ENCODE measurements at regions not wholly inside any gene's neighbourhood (a gene's known extent, or its start where the extent isn't known, plus 50 kb on each side); places are given as distances from the start of the nearest gene placed in this dataset.
"Not testable (repeated sequence)": the region's sequence is repeated elsewhere in the genome, so short reads cannot be mapped to it uniquely, and the experiment has no call there.

DNA sequence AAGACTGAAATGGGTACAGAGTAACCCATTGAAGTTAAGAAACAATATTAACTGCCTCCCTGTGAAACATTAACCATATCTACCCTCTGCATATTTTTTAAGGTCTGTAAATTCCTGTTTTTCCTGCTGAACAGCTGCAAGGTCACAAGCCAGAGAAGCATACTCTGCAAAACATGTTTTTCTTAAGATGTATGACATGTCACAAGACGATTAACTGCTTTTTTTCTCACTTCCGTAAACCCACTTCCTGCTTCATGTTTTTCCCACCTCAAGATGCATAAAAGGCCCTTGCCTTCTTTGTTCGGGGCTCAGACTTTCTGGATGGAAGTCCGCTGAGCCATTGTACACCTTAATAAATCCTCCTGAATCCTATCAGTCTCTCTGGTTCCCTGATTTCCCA lies 504.7 kb upstream of the MIS18BP1 start:
- Histone ChIP-seq H3K4me1 (ENCODE audit: control insufficient read depth in 3 of 3, insufficient read depth in 3 of 3, low read length in 3 of 3) (no peaks in the 10 kb centered on the region), H3K9me3 (ENCODE audit: control insufficient read depth in 3 of 3, low read length in 3 of 3) (no peaks in the 10 kb centered on the region)

GRCh38 chr14:45756412-45756811 lies 503.4 kb upstream of the MIS18BP1 start:
- H3K36me3 ChIP-seq (ENCODE audit: control insufficient read depth in 3 of 3, insufficient read depth in 3 of 3, low read length in 3 of 3); H3K9ac ChIP-seq (ENCODE audit: low read depth in 1 of 3, low read length in 3 of 3); H3K27me3 ChIP-seq (ENCODE audit: control insufficient read depth in 3 of 3, insufficient read depth in 3 of 3, low read length in 3 of 3); H3K27ac ChIP-seq (ENCODE audit: low read depth, low read length); H3K4me1 ChIP-seq (ENCODE audit: control insufficient read depth in 3 of 3, insufficient read depth in 3 of 3, low read length in 3 of 3); H3K9me3 ChIP-seq (ENCODE audit: control insufficient read depth in 3 of 3, low read length in 3 of 3); H3K4me3 ChIP-seq (ENCODE audit: low read length in 3 of 3): not testable (repeated sequence)

More for the DNA sequence above, 504.7 kb upstream of the MIS18BP1 start:
- Histone ChIP-seq H3K36me3 (ENCODE audit: control insufficient read depth in 3 of 3, insufficient read depth in 3 of 3, low read length in 3 of 3) (no peaks in the 10 kb centered on the region), H3K9ac (ENCODE audit: low read depth in 1 of 3, low read length in 3 of 3) (no peak overlapping the region), H3K4me3 (ENCODE audit: low read length in 3 of 3) (no peak overlapping the region), H3K27ac (ENCODE audit: low read depth, low read length) (no peak overlapping the region), H3K27me3 (ENCODE audit: control insufficient read depth in 3 of 3, insufficient read depth in 3 of 3, low read length in 3 of 3) (no peaks in the 10 kb centered on the region)

GRCh38 chr14:45743884-45744283 lies 490.9 kb upstream of the MIS18BP1 start:
- Histone ChIP-seq H3K36me3 (ENCODE audit: control insufficient read depth in 3 of 3, insufficient read depth in 3 of 3, low read length in 3 of 3) (no peaks in the 10 kb centered on the region), H3K27me3 (ENCODE audit: control insufficient read depth in 3 of 3, insufficient read depth in 3 of 3, low read length in 3 of 3) (no peaks in the 10 kb centered on the region), H3K9me3 (ENCODE audit: control insufficient read depth in 3 of 3, low read length in 3 of 3) (no peaks in the 10 kb centered on the region), H3K27ac (ENCODE audit: low read depth, low read length) (no peak overlapping the region), H3K9ac (ENCODE audit: low read depth in 1 of 3, low read length in 3 of 3) (no peak overlapping the region), H3K4me1 (ENCODE audit: control insufficient read depth in 3 of 3, insufficient read depth in 3 of 3, low read length in 3 of 3) (no peaks in the 10 kb centered on the region), H3K4me3 (ENCODE audit: low read length in 3 of 3) (no peak overlapping the region)

- Histone ChIP-seq H3K9ac (ENCODE audit: low read depth in 1 of 3, low read length in 3 of 3) (no peak overlapping the region), H3K9me3 (ENCODE audit: control insufficient read depth in 3 of 3, low read length in 3 of 3) (no peaks in the 10 kb centered on the region), H3K36me3 (ENCODE audit: control insufficient read depth in 3 of 3, insufficient read depth in 3 of 3, low read length in 3 of 3) (no peaks in the 10 kb centered on the region), H3K4me1 (ENCODE audit: control insufficient read depth in 3 of 3, insufficient read depth in 3 of 3, low read length in 3 of 3) (no peaks in the 10 kb centered on the region), H3K4me3 (ENCODE audit: low read length in 3 of 3) (no peak overlapping the region), H3K27me3 (ENCODE audit: control insufficient read depth in 3 of 3, insufficient read depth in 3 of 3, low read length in 3 of 3) (no peaks in the 10 kb centered on the region), H3K27ac (ENCODE audit: low read depth, low read length) (no peak overlapping the region)
Measured at GRCh38 chr14:45742187-45742586, 489.2 kb upstream of the MIS18BP1 start.

DNA sequence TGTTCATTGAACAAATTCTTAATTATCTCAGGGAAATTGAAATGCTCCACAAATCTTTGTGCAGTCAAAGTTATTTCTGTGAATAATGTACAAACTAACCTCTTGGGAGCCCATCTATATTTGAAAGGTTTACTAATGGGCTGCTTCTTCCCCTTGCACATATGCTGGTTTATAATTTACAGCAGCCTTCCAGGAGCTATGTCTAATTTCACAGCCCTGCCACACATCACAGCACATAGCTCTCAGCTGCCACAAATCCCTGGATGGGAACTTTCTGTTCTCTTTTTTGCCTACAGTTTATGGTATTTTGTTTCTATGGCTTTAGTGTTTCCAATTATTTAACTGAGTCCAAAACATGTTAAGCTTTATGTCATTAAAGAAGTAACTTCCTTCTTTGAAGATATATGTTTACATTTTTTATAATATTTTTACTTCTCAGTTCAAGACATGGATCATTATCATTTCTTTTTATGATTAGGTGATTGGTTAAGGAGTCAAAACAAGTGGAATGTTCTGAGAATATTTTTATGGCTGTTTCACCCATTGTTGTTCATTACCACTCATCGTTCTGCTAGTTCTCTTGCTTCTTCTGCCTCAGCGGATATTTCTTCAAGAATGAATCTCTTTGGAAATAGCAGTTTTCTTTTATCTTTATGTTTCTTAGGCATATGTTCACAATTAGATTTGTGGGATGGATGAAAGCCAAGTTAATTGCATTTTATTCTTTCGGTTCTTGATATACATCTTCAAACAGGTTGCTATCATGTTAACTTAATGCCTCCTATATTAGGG lies 475.6 kb upstream of the MIS18BP1 start:
- H3K36me3 ChIP-seq (ENCODE audit: control insufficient read depth in 3 of 3, insufficient read depth in 3 of 3, low read length in 3 of 3): no peaks in the 10 kb centered on the region
- H3K9ac ChIP-seq (ENCODE audit: low read depth in 1 of 3, low read length in 3 of 3): no peak overlapping the region
- no peaks in the 10 kb centered on the region for H3K4me1 ChIP-seq (ENCODE audit: control insufficient read depth in 3 of 3, insufficient read depth in 3 of 3, low read length in 3 of 3)
- no peak overlapping the region for H3K27ac ChIP-seq (ENCODE audit: low read depth, low read length)
- no peaks in the 10 kb centered on the region for H3K9me3 ChIP-seq (ENCODE audit: control insufficient read depth in 3 of 3, low read length in 3 of 3)
- no peaks in the 10 kb centered on the region for H3K27me3 ChIP-seq (ENCODE audit: control insufficient read depth in 3 of 3, insufficient read depth in 3 of 3, low read length in 3 of 3)
- H3K4me3 ChIP-seq (ENCODE audit: low read length in 3 of 3): no peak overlapping the region

- Histone ChIP-seq H3K27me3 (ENCODE audit: control insufficient read depth in 3 of 3, insufficient read depth in 3 of 3, low read length in 3 of 3) (no peaks in the 10 kb centered on the region), H3K9ac (ENCODE audit: low read depth in 1 of 3, low read length in 3 of 3) (no peak overlapping the region), H3K36me3 (ENCODE audit: control insufficient read depth in 3 of 3, insufficient read depth in 3 of 3, low read length in 3 of 3) (no peaks in the 10 kb centered on the region), H3K4me1 (ENCODE audit: control insufficient read depth in 3 of 3, insufficient read depth in 3 of 3, low read length in 3 of 3) (no peaks in the 10 kb centered on the region), H3K27ac (ENCODE audit: low read depth, low read length) (no peak overlapping the region), H3K4me3 (ENCODE audit: low read length in 3 of 3) (no peak overlapping the region), H3K9me3 (ENCODE audit: control insufficient read depth in 3 of 3, low read length in 3 of 3) (no peaks in the 10 kb centered on the region)
Measured at GRCh38 chr14:45727133-45727532, 474.1 kb upstream of the MIS18BP1 start.

DNA sequence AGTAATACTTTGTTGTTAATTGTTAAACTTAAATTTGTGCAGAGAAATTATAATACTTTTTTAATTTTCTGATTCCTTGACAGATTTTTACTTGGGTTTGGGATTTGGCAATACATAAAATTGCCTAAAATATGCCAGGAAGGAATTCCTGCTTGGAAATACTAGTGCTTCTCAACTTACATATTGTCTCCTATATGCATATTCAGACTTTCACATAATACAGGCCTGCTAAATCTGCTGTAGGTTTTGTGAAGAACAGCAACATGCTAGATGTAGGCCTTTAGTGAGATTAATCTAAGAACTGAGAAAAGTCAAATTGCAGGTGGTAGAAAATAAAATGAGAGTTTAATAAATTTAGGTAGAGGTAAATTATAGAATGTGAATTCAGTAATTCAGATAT lies 468.5 kb upstream of the MIS18BP1 start:
- Histone ChIP-seq H3K27me3 (ENCODE audit: control insufficient read depth in 3 of 3, insufficient read depth in 3 of 3, low read length in 3 of 3) (no peaks in the 10 kb centered on the region), H3K9me3 (ENCODE audit: control insufficient read depth in 3 of 3, low read length in 3 of 3) (peaks cover 0 to 2% (median 0%) of the 10 kb centered on the region in 3 donors), H3K27ac (ENCODE audit: low read depth, low read length) (no peak overlapping the region), H3K4me3 (ENCODE audit: low read length in 3 of 3) (no peak overlapping the region), H3K9ac (ENCODE audit: low read depth in 1 of 3, low read length in 3 of 3) (no peak overlapping the region), H3K4me1 (ENCODE audit: control insufficient read depth in 3 of 3, insufficient read depth in 3 of 3, low read length in 3 of 3) (no peaks in the 10 kb centered on the region), H3K36me3 (ENCODE audit: control insufficient read depth in 3 of 3, insufficient read depth in 3 of 3, low read length in 3 of 3) (no peaks in the 10 kb centered on the region)

DNA sequence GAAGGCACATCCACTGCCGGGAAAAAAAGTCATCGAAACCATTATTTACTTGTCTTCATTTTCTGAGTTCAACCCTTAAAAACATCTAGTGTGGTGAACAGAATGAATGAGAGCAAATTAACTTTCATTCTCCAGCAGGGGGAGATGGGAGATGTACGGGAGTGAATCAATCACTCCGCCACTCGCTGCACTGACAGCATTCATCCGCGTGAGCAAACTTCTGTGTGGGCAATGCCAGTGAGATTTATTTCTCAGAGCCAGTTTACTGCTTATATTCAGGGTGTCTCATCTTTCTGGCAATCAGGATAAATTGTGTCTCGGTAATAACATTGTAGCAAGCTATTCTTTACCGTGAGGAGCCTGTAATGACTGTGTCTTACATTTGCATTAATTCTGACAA lies 463.6 kb upstream of the MIS18BP1 start:
- H3K27me3 ChIP-seq (ENCODE audit: control insufficient read depth in 3 of 3, insufficient read depth in 3 of 3, low read length in 3 of 3): no peaks in the 10 kb centered on the region
- no peak overlapping the region for H3K4me3 ChIP-seq (ENCODE audit: low read length in 3 of 3)
- H3K9ac ChIP-seq (ENCODE audit: low read depth in 1 of 3, low read length in 3 of 3): no peak overlapping the region
- H3K27ac ChIP-seq (ENCODE audit: low read depth, low read length): no peak overlapping the region
- no peaks in the 10 kb centered on the region for H3K36me3 ChIP-seq (ENCODE audit: control insufficient read depth in 3 of 3, insufficient read depth in 3 of 3, low read length in 3 of 3)
- no peaks in the 10 kb centered on the region for H3K4me1 ChIP-seq (ENCODE audit: control insufficient read depth in 3 of 3, insufficient read depth in 3 of 3, low read length in 3 of 3)
- H3K9me3 ChIP-seq (ENCODE audit: control insufficient read depth in 3 of 3, low read length in 3 of 3): peaks cover 0 to 2% (median 0%) of the 10 kb centered on the region in 3 donors

DNA sequence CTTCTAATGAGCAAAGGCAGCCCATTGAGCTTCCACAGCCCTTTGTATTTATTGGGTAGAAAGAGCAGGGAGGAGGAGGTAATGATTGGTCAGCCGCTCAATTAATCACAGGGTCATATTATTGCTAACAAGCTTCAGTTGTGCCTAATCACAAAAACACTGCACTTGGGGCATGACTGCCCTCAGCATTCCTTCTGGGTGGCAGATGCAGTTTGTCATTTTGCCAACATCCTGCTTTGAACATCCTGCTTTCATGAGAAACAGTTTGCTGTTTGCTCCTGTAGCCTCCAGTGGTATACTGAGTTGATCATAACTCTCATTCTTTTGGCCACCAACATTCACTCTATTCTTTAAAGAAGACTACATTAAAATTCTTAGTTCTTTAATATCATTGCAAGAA lies 462.9 kb upstream of the MIS18BP1 start:
- Histone ChIP-seq H3K27ac (ENCODE audit: low read depth, low read length) (no peak overlapping the region), H3K4me1 (ENCODE audit: control insufficient read depth in 3 of 3, insufficient read depth in 3 of 3, low read length in 3 of 3) (no peaks in the 10 kb centered on the region), H3K27me3 (ENCODE audit: control insufficient read depth in 3 of 3, insufficient read depth in 3 of 3, low read length in 3 of 3) (no peaks in the 10 kb centered on the region), H3K9me3 (ENCODE audit: control insufficient read depth in 3 of 3, low read length in 3 of 3) (peaks cover 0 to 2% (median 0%) of the 10 kb centered on the region in 3 donors), H3K4me3 (ENCODE audit: low read length in 3 of 3) (no peak overlapping the region), H3K9ac (ENCODE audit: low read depth in 1 of 3, low read length in 3 of 3) (no peak overlapping the region), H3K36me3 (ENCODE audit: control insufficient read depth in 3 of 3, insufficient read depth in 3 of 3, low read length in 3 of 3) (no peaks in the 10 kb centered on the region)

DNA sequence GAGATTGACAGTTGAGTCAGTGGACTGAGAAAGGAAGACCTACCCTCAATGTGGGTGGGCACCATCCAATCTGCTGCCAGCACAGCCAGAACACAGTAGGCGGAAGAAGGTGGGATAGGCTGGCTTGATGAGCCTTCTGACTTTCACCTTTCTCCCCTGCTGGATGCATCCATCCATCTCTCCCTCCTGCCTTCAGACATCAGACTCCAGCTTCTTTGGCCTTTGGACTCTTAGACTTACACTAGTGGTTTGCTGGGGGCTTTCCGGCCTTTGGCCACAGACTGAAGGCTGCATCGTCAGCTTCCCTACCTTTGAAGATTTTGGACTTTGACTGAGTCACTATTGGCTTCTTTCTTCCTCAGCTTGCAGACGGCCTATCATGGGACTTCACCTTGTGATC lies 456.5 kb upstream of the MIS18BP1 start:
- H3K36me3 ChIP-seq (ENCODE audit: control insufficient read depth in 3 of 3, insufficient read depth in 3 of 3, low read length in 3 of 3): no peaks in the 10 kb centered on the region
- H3K4me1 ChIP-seq (ENCODE audit: control insufficient read depth in 3 of 3, insufficient read depth in 3 of 3, low read length in 3 of 3): no peaks in the 10 kb centered on the region
- no peaks in the 10 kb centered on the region for H3K9me3 ChIP-seq (ENCODE audit: control insufficient read depth in 3 of 3, low read length in 3 of 3)
- no peak overlapping the region for H3K4me3 ChIP-seq (ENCODE audit: low read length in 3 of 3)
- no peak overlapping the region for H3K9ac ChIP-seq (ENCODE audit: low read depth in 1 of 3, low read length in 3 of 3)
- H3K27me3 ChIP-seq (ENCODE audit: control insufficient read depth in 3 of 3, insufficient read depth in 3 of 3, low read length in 3 of 3): no peaks in the 10 kb centered on the region
- H3K27ac ChIP-seq (ENCODE audit: low read depth, low read length): no peak overlapping the region

Measured in skeletal muscle tissue (tissue), 3 donors.